Memory B cell (primary cell): ENCODE measurements at regions not wholly inside any gene's neighbourhood (a gene's known extent, or its start where the extent isn't known, plus 50 kb on each side); places are given as distances from the start of the nearest gene placed in this dataset.
"Not testable (repeated sequence)": the region's sequence is repeated elsewhere in the genome, so short reads cannot be mapped to it uniquely, and the experiment has no call there.

ENCODE experiments used
- ATAC-seq: fragments of 150-1000 bp; cut with Tn5 transposase; 2 replicates; pipeline ENCODE4 v1.10.0; 2021; ENCODE audit warnings: low read depth, mild to moderate bottlenecking, moderate library complexity
- DNase-seq, 2 donors: peaks; one replicate each; pipeline ENCODE4 v3.0.0; 2022; ENCODE audit warnings: low spot score in 2 of 2
- H3K27ac Mint-ChIP-seq: one replicate; pipeline ENCODE4 v1.8.0; 2022; ENCODE audit warnings: mild to moderate bottlenecking, moderate library complexity, mixed read lengths
- H3K27me3 Mint-ChIP-seq: one replicate; pipeline ENCODE4 v1.8.0; 2022; ENCODE audit warnings: mixed read lengths
- H3K36me3 Mint-ChIP-seq: one replicate; pipeline ENCODE4 v1.8.0; 2022; ENCODE audit warnings: mild to moderate bottlenecking, mixed read lengths
- H3K4me1 Mint-ChIP-seq: one replicate; pipeline ENCODE4 v1.8.0; 2022; ENCODE audit warnings: mixed read lengths
- H3K4me3 Mint-ChIP-seq: one replicate; pipeline ENCODE4 v1.8.0; 2022; ENCODE audit warnings: mild to moderate bottlenecking, moderate library complexity, mixed read lengths
- H3K9me3 Mint-ChIP-seq: one replicate; pipeline ENCODE4 v1.8.0; 2022; ENCODE audit warnings: mixed read lengths

GRCh38 chr2:194483041-194483440 is 1174.0 kb upstream of the SLC39A10 start:
- Mint-ChIP-seq H3K4me3 (no peak overlapping the region), H3K27me3 (no peaks in the 10 kb centered on the region), H3K9me3 (no peaks in the 10 kb centered on the region), H3K4me1 (no peaks in the 10 kb centered on the region), H3K27ac (no peak overlapping the region), H3K36me3 (no peaks in the 10 kb centered on the region)
- ATAC-seq: no peak
- DNase-seq: no peak

GRCh38 chr2:194465641-194466040 is 1191.4 kb upstream of the SLC39A10 start:
- DNase-seq (no peak), ATAC-seq (no peak)
- Mint-ChIP-seq H3K9me3 (no peaks in the 10 kb centered on the region), H3K36me3 (no peaks in the 10 kb centered on the region), H3K27ac (no peak overlapping the region), H3K4me1 (no peaks in the 10 kb centered on the region), H3K4me3 (no peak overlapping the region), H3K27me3 (no peaks in the 10 kb centered on the region)

- Mint-ChIP-seq H3K9me3 (no peaks in the 10 kb centered on the region), H3K4me1 (no peaks in the 10 kb centered on the region), H3K27ac (no peak overlapping the region), H3K36me3 (no peaks in the 10 kb centered on the region), H3K27me3 (no peaks in the 10 kb centered on the region), H3K4me3 (no peak overlapping the region)
- DNase-seq (no peak), ATAC-seq (no peak)
Measured at GRCh38 chr2:194464964-194465638, 1191.9 kb upstream of the SLC39A10 start.

- H3K27me3 Mint-ChIP-seq, ATAC-seq, DNase-seq, H3K9me3 Mint-ChIP-seq, H3K36me3 Mint-ChIP-seq, H3K4me1 Mint-ChIP-seq, H3K27ac Mint-ChIP-seq, H3K4me3 Mint-ChIP-seq: not testable (repeated sequence)
Measured at GRCh38 chr2:194462883-194463282, 1194.1 kb upstream of the SLC39A10 start.

- H3K4me3 Mint-ChIP-seq: no peak overlapping the region
- H3K36me3 Mint-ChIP-seq: no peaks in the 10 kb centered on the region
- DNase-seq (no peak), ATAC-seq (no peak)
- H3K27me3 Mint-ChIP-seq: no peaks in the 10 kb centered on the region
- no peaks in the 10 kb centered on the region for H3K9me3 Mint-ChIP-seq
- no peak overlapping the region for H3K27ac Mint-ChIP-seq
- H3K4me1 Mint-ChIP-seq: no peaks in the 10 kb centered on the region
Measured at GRCh38 chr2:194455358-194455757, 1201.7 kb upstream of the SLC39A10 start.

GRCh38 chr2:194452504-194452903 is 1204.5 kb upstream of the SLC39A10 start:
- no peaks in the 10 kb centered on the region for H3K27me3 Mint-ChIP-seq
- H3K9me3 Mint-ChIP-seq: no peaks in the 10 kb centered on the region

GRCh38 chr2:194445226-194445625 is 1211.8 kb upstream of the SLC39A10 start:
- Mint-ChIP-seq H3K36me3 (no peaks in the 10 kb centered on the region), H3K9me3 (peaks cover 4% of the 10 kb centered on the region), H3K27me3 (no peaks in the 10 kb centered on the region), H3K4me1 (no peaks in the 10 kb centered on the region), H3K27ac (no peak overlapping the region), H3K4me3 (no peak overlapping the region)
- ATAC-seq: no peak
- no peak for DNase-seq

More at GRCh38 chr2:194452504-194452903, 1204.5 kb upstream of the SLC39A10 start:
- no peak overlapping the region for H3K4me3 Mint-ChIP-seq
- DNase-seq (no peak), ATAC-seq (no peak)
- no peak overlapping the region for H3K27ac Mint-ChIP-seq
- H3K4me1 Mint-ChIP-seq: no peaks in the 10 kb centered on the region
- no peaks in the 10 kb centered on the region for H3K36me3 Mint-ChIP-seq

- ATAC-seq: no peak
Measured at GRCh38 chr2:194443926-194444325, 1213.1 kb upstream of the SLC39A10 start.

GRCh38 chr2:194424683-194425209 is 1232.3 kb upstream of the SLC39A10 start:
- Mint-ChIP-seq H3K4me1 (no peaks in the 10 kb centered on the region), H3K27ac (no peak overlapping the region), H3K4me3 (no peak overlapping the region), H3K9me3 (no peaks in the 10 kb centered on the region), H3K27me3 (no peaks in the 10 kb centered on the region), H3K36me3 (no peaks in the 10 kb centered on the region)
- ATAC-seq (no peak), DNase-seq (no peak)

More at GRCh38 chr2:194443926-194444325, 1213.1 kb upstream of the SLC39A10 start:
- Mint-ChIP-seq H3K27ac (no peak overlapping the region), H3K9me3 (peaks cover 6% of the 10 kb centered on the region), H3K4me1 (no peaks in the 10 kb centered on the region), H3K36me3 (no peaks in the 10 kb centered on the region), H3K27me3 (no peaks in the 10 kb centered on the region), H3K4me3 (no peak overlapping the region)
- DNase-seq: no peak

- no peak for DNase-seq
- Mint-ChIP-seq H3K9me3 (no peaks in the 10 kb centered on the region), H3K4me3 (no peak overlapping the region), H3K27ac (no peak overlapping the region), H3K27me3 (no peaks in the 10 kb centered on the region), H3K36me3 (no peaks in the 10 kb centered on the region), H3K4me1 (no peaks in the 10 kb centered on the region)
- ATAC-seq: no peak
Measured at GRCh38 chr2:194411221-194411620, 1245.8 kb upstream of the SLC39A10 start.

GRCh38 chr2:194395818-194396217 is 1261.2 kb upstream of the SLC39A10 start:
- no peaks in the 10 kb centered on the region for H3K27me3 Mint-ChIP-seq

GRCh38 chr2:194385376-194385775 is 1271.7 kb upstream of the SLC39A10 start:
- ATAC-seq: no peak
- H3K9me3 Mint-ChIP-seq: peaks cover 2% of the 10 kb centered on the region
- H3K27ac Mint-ChIP-seq: no peak overlapping the region
- no peak overlapping the region for H3K4me3 Mint-ChIP-seq
- H3K36me3 Mint-ChIP-seq: no peaks in the 10 kb centered on the region
- no peaks in the 10 kb centered on the region for H3K27me3 Mint-ChIP-seq
- DNase-seq: no peak
- H3K4me1 Mint-ChIP-seq: no peaks in the 10 kb centered on the region

More at GRCh38 chr2:194395818-194396217, 1261.2 kb upstream of the SLC39A10 start:
- no peak overlapping the region for H3K4me3 Mint-ChIP-seq
- peaks cover 1% of the 10 kb centered on the region for H3K9me3 Mint-ChIP-seq
- DNase-seq (no peak), ATAC-seq (no peak)
- H3K36me3 Mint-ChIP-seq: no peaks in the 10 kb centered on the region
- no peaks in the 10 kb centered on the region for H3K4me1 Mint-ChIP-seq
- no peak overlapping the region for H3K27ac Mint-ChIP-seq

GRCh38 chr2:194383401-194383800 is 1273.6 kb upstream of the SLC39A10 start:
- Mint-ChIP-seq H3K27me3 (no peaks in the 10 kb centered on the region), H3K9me3 (peaks cover 2% of the 10 kb centered on the region), H3K4me1 (no peaks in the 10 kb centered on the region), H3K27ac (no peak overlapping the region), H3K36me3 (no peaks in the 10 kb centered on the region), H3K4me3 (no peak overlapping the region)
- ATAC-seq (no peak), DNase-seq (no peak)

GRCh38 chr2:194382221-194382620 is 1274.8 kb upstream of the SLC39A10 start:
- H3K4me1 Mint-ChIP-seq: no peaks in the 10 kb centered on the region
- H3K4me3 Mint-ChIP-seq: no peak overlapping the region
- H3K9me3 Mint-ChIP-seq: peaks cover 2% of the 10 kb centered on the region
- ATAC-seq (no peak), DNase-seq (no peak)
- H3K27me3 Mint-ChIP-seq: no peaks in the 10 kb centered on the region
- H3K27ac Mint-ChIP-seq: no peak overlapping the region
- H3K36me3 Mint-ChIP-seq: no peaks in the 10 kb centered on the region

GRCh38 chr2:194380011-194380410 is 1277.0 kb upstream of the SLC39A10 start:
- Mint-ChIP-seq H3K4me1 (no peaks in the 10 kb centered on the region), H3K27me3 (no peaks in the 10 kb centered on the region), H3K27ac (no peak overlapping the region), H3K36me3 (no peaks in the 10 kb centered on the region), H3K9me3 (peaks cover 2% of the 10 kb centered on the region), H3K4me3 (no peak overlapping the region)
- DNase-seq (no peak), ATAC-seq (no peak)
